ENCODE measurements at regions not wholly inside any gene's neighbourhood (a gene's known extent, or its start where the extent isn't known, plus 50 kb on each side); places are given as distances from the start of the nearest gene placed in this dataset.

- no peak overlapping the region for H3K27ac Mint-ChIP-seq
- H3K9me3 Mint-ChIP-seq = peaks cover 28% of the 10 kb centered on the region
- H3K4me1 Mint-ChIP-seq = no peaks in the 10 kb centered on the region
- no peaks in the 10 kb centered on the region for H3K36me3 Mint-ChIP-seq
- H3K27me3 Mint-ChIP-seq = no peaks in the 10 kb centered on the region
- no peak overlapping the region for H3K4me3 Mint-ChIP-seq
Observed at GRCh38 chr7:52831321-52831720, 204.1 kb upstream of the POM121L12 start.

GRCh38 chr7:52830801-52831200, 204.6 kb upstream of the POM121L12 start:
- no peak overlapping the region for H3K27ac Mint-ChIP-seq
- peaks cover 28% of the 10 kb centered on the region for H3K9me3 Mint-ChIP-seq
- no peak overlapping the region for H3K4me3 Mint-ChIP-seq
- H3K36me3 Mint-ChIP-seq = no peaks in the 10 kb centered on the region
- H3K27me3 Mint-ChIP-seq = no peaks in the 10 kb centered on the region
- H3K4me1 Mint-ChIP-seq = no peaks in the 10 kb centered on the region

GRCh38 chr7:52826515-52827265, 208.7 kb upstream of the POM121L12 start:
- Mint-ChIP-seq H3K36me3 (no peaks in the 10 kb centered on the region), H3K27ac (no peak overlapping the region), H3K27me3 (no peaks in the 10 kb centered on the region), H3K4me3 (no peak overlapping the region), H3K4me1 (no peaks in the 10 kb centered on the region), H3K9me3 (peaks cover 37% of the 10 kb centered on the region)

- Mint-ChIP-seq H3K4me1 (no peaks in the 10 kb centered on the region), H3K27me3 (no peaks in the 10 kb centered on the region), H3K36me3 (no peaks in the 10 kb centered on the region), H3K9me3 (peaks cover 37% of the 10 kb centered on the region), H3K27ac (no peak overlapping the region), H3K4me3 (no peak overlapping the region)
Observed at GRCh38 chr7:52825611-52826010, 209.8 kb upstream of the POM121L12 start.

GRCh38 chr7:52811537-52811936, 223.9 kb upstream of the POM121L12 start:
- Mint-ChIP-seq H3K9me3 (peaks cover 15% of the 10 kb centered on the region), H3K36me3 (no peaks in the 10 kb centered on the region)

GRCh38 chr7:52799817-52800216, 235.6 kb upstream of the POM121L12 start:
- Mint-ChIP-seq H3K27ac (no peak overlapping the region), H3K4me1 (no peaks in the 10 kb centered on the region), H3K36me3 (no peaks in the 10 kb centered on the region), H3K27me3 (no peaks in the 10 kb centered on the region), H3K4me3 (no peak overlapping the region), H3K9me3 (peaks cover 10% of the 10 kb centered on the region)

More at GRCh38 chr7:52811537-52811936, 223.9 kb upstream of the POM121L12 start:
- H3K4me3 Mint-ChIP-seq = no peak overlapping the region
- no peak overlapping the region for H3K27ac Mint-ChIP-seq
- no peaks in the 10 kb centered on the region for H3K4me1 Mint-ChIP-seq
- no peaks in the 10 kb centered on the region for H3K27me3 Mint-ChIP-seq

GRCh38 chr7:52797801-52798200, 237.6 kb upstream of the POM121L12 start:
- no peak overlapping the region for H3K27ac Mint-ChIP-seq
- peaks cover 11% of the 10 kb centered on the region for H3K9me3 Mint-ChIP-seq
- H3K27me3 Mint-ChIP-seq = no peaks in the 10 kb centered on the region
- H3K4me3 Mint-ChIP-seq = no peak overlapping the region
- H3K4me1 Mint-ChIP-seq = no peaks in the 10 kb centered on the region
- no peaks in the 10 kb centered on the region for H3K36me3 Mint-ChIP-seq

GRCh38 chr7:52794621-52795020, 240.8 kb upstream of the POM121L12 start:
- Mint-ChIP-seq H3K36me3 (no peaks in the 10 kb centered on the region), H3K9me3 (peaks cover 11% of the 10 kb centered on the region), H3K4me3 (no peak overlapping the region)

GRCh38 chr7:52791176-52791700, 244.2 kb upstream of the POM121L12 start:
- Mint-ChIP-seq H3K4me3 (no peak overlapping the region), H3K27me3 (no peaks in the 10 kb centered on the region), H3K9me3 (peaks cover 5% of the 10 kb centered on the region), H3K36me3 (no peaks in the 10 kb centered on the region), H3K4me1 (no peaks in the 10 kb centered on the region), H3K27ac (no peak overlapping the region)

More at GRCh38 chr7:52794621-52795020, 240.8 kb upstream of the POM121L12 start:
- H3K27me3 Mint-ChIP-seq = no peaks in the 10 kb centered on the region
- no peaks in the 10 kb centered on the region for H3K4me1 Mint-ChIP-seq
- no peak overlapping the region for H3K27ac Mint-ChIP-seq

GRCh38 chr7:52786174-52786573, 249.3 kb upstream of the POM121L12 start:
- Mint-ChIP-seq H3K27ac (no peak overlapping the region), H3K27me3 (no peaks in the 10 kb centered on the region), H3K4me1 (no peaks in the 10 kb centered on the region), H3K9me3 (peaks cover 7% of the 10 kb centered on the region), H3K36me3 (no peaks in the 10 kb centered on the region), H3K4me3 (no peak overlapping the region)

GRCh38 chr7:52782348-52782747, 253.1 kb upstream of the POM121L12 start:
- no peak overlapping the region for H3K27ac Mint-ChIP-seq
- no peak overlapping the region for H3K4me3 Mint-ChIP-seq
- H3K9me3 Mint-ChIP-seq = peaks cover 15% of the 10 kb centered on the region
- H3K36me3 Mint-ChIP-seq = no peaks in the 10 kb centered on the region
- no peaks in the 10 kb centered on the region for H3K27me3 Mint-ChIP-seq
- H3K4me1 Mint-ChIP-seq = no peaks in the 10 kb centered on the region

GRCh38 chr7:52781250-52781649, 254.2 kb upstream of the POM121L12 start:
- no peaks in the 10 kb centered on the region for H3K4me1 Mint-ChIP-seq
- H3K9me3 Mint-ChIP-seq = peaks cover 15% of the 10 kb centered on the region
- no peaks in the 10 kb centered on the region for H3K36me3 Mint-ChIP-seq
- H3K4me3 Mint-ChIP-seq = no peak overlapping the region
- H3K27ac Mint-ChIP-seq = no peak overlapping the region
- H3K27me3 Mint-ChIP-seq = no peaks in the 10 kb centered on the region

- Mint-ChIP-seq H3K9me3 (peaks cover 7% of the 10 kb centered on the region), H3K27ac (no peak overlapping the region), H3K4me3 (no peak overlapping the region), H3K4me1 (no peaks in the 10 kb centered on the region), H3K36me3 (no peaks in the 10 kb centered on the region), H3K27me3 (no peaks in the 10 kb centered on the region)
Observed at GRCh38 chr7:52779004-52779403, 256.4 kb upstream of the POM121L12 start.

- H3K4me1 Mint-ChIP-seq = no peaks in the 10 kb centered on the region
- H3K4me3 Mint-ChIP-seq = no peak overlapping the region
- no peaks in the 10 kb centered on the region for H3K36me3 Mint-ChIP-seq
- H3K27me3 Mint-ChIP-seq = no peaks in the 10 kb centered on the region
- no peak overlapping the region for H3K27ac Mint-ChIP-seq
- peaks cover 7% of the 10 kb centered on the region for H3K9me3 Mint-ChIP-seq
Observed at GRCh38 chr7:52777051-52777822, 258.2 kb upstream of the POM121L12 start.

- H3K9me3 Mint-ChIP-seq = peaks cover 7% of the 10 kb centered on the region
- no peak overlapping the region for H3K27ac Mint-ChIP-seq
- H3K4me1 Mint-ChIP-seq = no peaks in the 10 kb centered on the region
- no peaks in the 10 kb centered on the region for H3K36me3 Mint-ChIP-seq
- H3K27me3 Mint-ChIP-seq = no peaks in the 10 kb centered on the region
- no peak overlapping the region for H3K4me3 Mint-ChIP-seq
Observed at GRCh38 chr7:52775876-52776275, 259.6 kb upstream of the POM121L12 start.

GRCh38 chr7:52771177-52771576, 264.3 kb upstream of the POM121L12 start:
- H3K4me1 Mint-ChIP-seq = no peaks in the 10 kb centered on the region
- peaks cover 5% of the 10 kb centered on the region for H3K9me3 Mint-ChIP-seq
- H3K27me3 Mint-ChIP-seq = no peaks in the 10 kb centered on the region
- no peaks in the 10 kb centered on the region for H3K36me3 Mint-ChIP-seq
- H3K4me3 Mint-ChIP-seq = no peak overlapping the region
- H3K27ac Mint-ChIP-seq = no peak overlapping the region
